PFSK-1 (cell line): ENCODE measurements at regions not wholly inside any gene's neighbourhood (a gene's known extent, or its start where the extent isn't known, plus 50 kb on each side); places are given as distances from the start of the nearest gene placed in this dataset.

Source experiments
- FOXP2 ChIP-seq: optimal IDR thresholded peaks from 2 replicates; pipeline ENCODE3; 2011; ENCODE audit warnings: borderline replicate concordance, control low read depth, inconsistent platforms; ENCODE audit not compliant: insufficient read depth; ENCODE audit errors: extremely low read length, extremely low read depth
- POLR2AphosphoS5 ChIP-seq: IDR thresholded peaks from 2 replicates; pipeline ENCODE4 v1.6.1; 2012; ENCODE audit warnings: low read depth, mild to moderate bottlenecking, control low read depth, low read length, moderate library complexity
- SIN3A ChIP-seq: IDR thresholded peaks from 2 replicates; pipeline ENCODE4 v1.6.1; 2012; ENCODE audit warnings: mild to moderate bottlenecking, low read length, moderate library complexity, borderline replicate concordance; ENCODE audit not compliant: insufficient read depth
- TAF1 ChIP-seq: IDR thresholded peaks from 2 replicates; pipeline ENCODE4 v1.6.1; 2012; ENCODE audit warnings: low read length, control low read depth, borderline replicate concordance; ENCODE audit not compliant: insufficient read depth
- TF ChIP-seq, protein P1 (sequence below), 2 experiments: IDR thresholded peaks; 2 replicates each; pipeline versions ENCODE4 v1.6.1 to v1.8.0; 2011 to 2012; ENCODE audit warnings: low read depth in 2 of 2, low read length in 2 of 2, control low read depth in 1 of 2, inconsistent platforms in 1 of 2, mild to moderate bottlenecking in 1 of 2, moderate library complexity in 1 of 2; ENCODE audit not compliant: insufficient read depth in 1 of 2

GRCh38 chr3:175902226-175902625 lies 1043.1 kb downstream of the NAALADL2 start:
- TF ChIP-seq POLR2AphosphoS5 (no peak), FOXP2 (no peak)
- TF ChIP-seq, protein P1, sequence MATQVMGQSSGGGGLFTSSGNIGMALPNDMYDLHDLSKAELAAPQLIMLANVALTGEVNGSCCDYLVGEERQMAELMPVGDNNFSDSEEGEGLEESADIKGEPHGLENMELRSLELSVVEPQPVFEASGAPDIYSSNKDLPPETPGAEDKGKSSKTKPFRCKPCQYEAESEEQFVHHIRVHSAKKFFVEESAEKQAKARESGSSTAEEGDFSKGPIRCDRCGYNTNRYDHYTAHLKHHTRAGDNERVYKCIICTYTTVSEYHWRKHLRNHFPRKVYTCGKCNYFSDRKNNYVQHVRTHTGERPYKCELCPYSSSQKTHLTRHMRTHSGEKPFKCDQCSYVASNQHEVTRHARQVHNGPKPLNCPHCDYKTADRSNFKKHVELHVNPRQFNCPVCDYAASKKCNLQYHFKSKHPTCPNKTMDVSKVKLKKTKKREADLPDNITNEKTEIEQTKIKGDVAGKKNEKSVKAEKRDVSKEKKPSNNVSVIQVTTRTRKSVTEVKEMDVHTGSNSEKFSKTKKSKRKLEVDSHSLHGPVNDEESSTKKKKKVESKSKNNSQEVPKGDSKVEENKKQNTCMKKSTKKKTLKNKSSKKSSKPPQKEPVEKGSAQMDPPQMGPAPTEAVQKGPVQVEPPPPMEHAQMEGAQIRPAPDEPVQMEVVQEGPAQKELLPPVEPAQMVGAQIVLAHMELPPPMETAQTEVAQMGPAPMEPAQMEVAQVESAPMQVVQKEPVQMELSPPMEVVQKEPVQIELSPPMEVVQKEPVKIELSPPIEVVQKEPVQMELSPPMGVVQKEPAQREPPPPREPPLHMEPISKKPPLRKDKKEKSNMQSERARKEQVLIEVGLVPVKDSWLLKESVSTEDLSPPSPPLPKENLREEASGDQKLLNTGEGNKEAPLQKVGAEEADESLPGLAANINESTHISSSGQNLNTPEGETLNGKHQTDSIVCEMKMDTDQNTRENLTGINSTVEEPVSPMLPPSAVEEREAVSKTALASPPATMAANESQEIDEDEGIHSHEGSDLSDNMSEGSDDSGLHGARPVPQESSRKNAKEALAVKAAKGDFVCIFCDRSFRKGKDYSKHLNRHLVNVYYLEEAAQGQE (IDR thresholded peaks at IDR 0.05; ENCODE audit: insufficient read depth in 1 of 2, low read depth in 2 of 2, low read length in 2 of 2) = no peak

- TF ChIP-seq FOXP2 (no peak), SIN3A (no peak), TAF1 (no peak)
These were observed 1039.1 kb downstream of the NAALADL2 start for GRCh38 chr3:175898194-175898593.

GRCh38 chr3:175896655-175897054 lies 1037.5 kb downstream of the NAALADL2 start:
- no peak for TF ChIP-seq TAF1
- TF ChIP-seq, protein P1 (IDR thresholded peaks at IDR 0.05; ENCODE audit: insufficient read depth in 1 of 2, low read depth in 2 of 2, low read length in 2 of 2) = no peak
- no peak for TF ChIP-seq FOXP2

DNA sequence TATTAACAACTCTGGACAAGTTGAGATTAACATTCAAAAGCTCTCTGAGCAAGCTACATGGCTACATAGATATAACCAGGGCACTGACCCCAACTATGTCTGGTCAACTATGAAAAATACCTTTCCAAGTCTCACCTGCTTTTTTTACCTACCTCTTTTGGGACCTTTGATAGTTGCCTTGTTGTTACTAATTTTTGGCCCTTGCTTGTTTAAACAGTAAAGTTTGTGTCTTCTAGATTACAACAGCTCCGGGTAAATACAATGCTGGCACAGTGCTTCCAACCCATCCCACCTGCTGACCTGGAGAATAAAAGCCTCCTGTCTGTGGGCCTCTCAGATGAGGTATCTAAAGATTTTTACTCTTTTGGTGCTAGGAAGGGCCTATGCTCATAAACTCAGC lies 1036.6 kb downstream of the NAALADL2 start:
- TF ChIP-seq SIN3A (no peak), FOXP2 (no peak), TAF1 (no peak), POLR2AphosphoS5 (no peak)
- TF ChIP-seq, protein P1 (IDR thresholded peaks at IDR 0.05; ENCODE audit: insufficient read depth in 1 of 2, low read depth in 2 of 2, low read length in 2 of 2) = no peak

GRCh38 chr3:175893566-175893965 lies 1034.4 kb downstream of the NAALADL2 start:
- TF ChIP-seq POLR2AphosphoS5 = no peak
- no peak for TF ChIP-seq FOXP2
- no peak for TF ChIP-seq SIN3A
- TF ChIP-seq, protein P1 (IDR thresholded peaks at IDR 0.05; ENCODE audit: insufficient read depth in 1 of 2, low read depth in 2 of 2, low read length in 2 of 2) = no peak
- TF ChIP-seq TAF1 = no peak

GRCh38 chr3:175890066-175890465 lies 1030.9 kb downstream of the NAALADL2 start:
- TF ChIP-seq SIN3A = no peak
- TF ChIP-seq, protein P1 (IDR thresholded peaks at IDR 0.05; ENCODE audit: insufficient read depth in 1 of 2, low read depth in 2 of 2, low read length in 2 of 2) = no peak
- no peak for TF ChIP-seq TAF1
- no peak for TF ChIP-seq POLR2AphosphoS5
- no peak for TF ChIP-seq FOXP2
